ENCODE measurements at regions not wholly inside any gene's neighbourhood (a gene's known extent, or its start where the extent isn't known, plus 50 kb on each side); places are given as distances from the start of the nearest gene placed in this dataset.

GRCh38 chrX:11913001-11913400 is 155.0 kb downstream of the MSL3 start:
- TF ChIP-seq EZH2 (IDR thresholded peaks at IDR 0.05; ENCODE audit: low read length, missing control alignments) (no peak), CTCF (conservative IDR thresholded peaks at IDR 0.05 in 1 of 2, IDR thresholded peaks at IDR 0.05 in 1 of 2; ENCODE audit: low read depth in 1 of 2, low read length in 2 of 2) (no peak)
- H3K36me3 ChIP-seq (ENCODE audit: control insufficient read depth, insufficient read depth, low read length): no peaks in the 10 kb centered on the region
- no peaks in the 10 kb centered on the region for H4K20me1 ChIP-seq (ENCODE audit: control insufficient read depth, extremely low read depth, insufficient read depth, low read length)
- no peak overlapping the region for H2AFZ ChIP-seq (ENCODE audit: low read length)
- H3K4me1 ChIP-seq (ENCODE audit: control insufficient read depth, extremely low read depth, insufficient read depth, low read length): no peaks in the 10 kb centered on the region
- no peaks in the 10 kb centered on the region for H3K9me3 ChIP-seq (ENCODE audit: control insufficient read depth, insufficient read depth, low read depth, low read length)
- peak in 1 of 2 donors; percentile 16 for DNase-seq (ENCODE audit: low read depth in 2 of 2)
- no peaks in the 10 kb centered on the region for H3K79me2 ChIP-seq (ENCODE audit: control insufficient read depth, insufficient read depth, low read length)
- H3K27me3 ChIP-seq (ENCODE audit: control insufficient read depth, insufficient read depth, low read length): no peaks in the 10 kb centered on the region
- H3K4me2 ChIP-seq (ENCODE audit: extremely low read depth, insufficient read depth, low read length): no peak overlapping the region
- H3K27ac ChIP-seq (ENCODE audit: insufficient read depth, low read length): no peak overlapping the region
- H3K4me3 ChIP-seq (replicated peaks in 1 of 4; ENCODE audit: control extremely low read depth in 1 of 4, insufficient read depth in 1 of 4, low read depth in 3 of 4, low read length in 4 of 4): no peak overlapping the region
- H3K9ac ChIP-seq (ENCODE audit: insufficient read depth, low read length): no peak overlapping the region

- Histone ChIP-seq H3K36me3 (ENCODE audit: control insufficient read depth, insufficient read depth, low read length) (no peaks in the 10 kb centered on the region), H3K9me3 (ENCODE audit: control insufficient read depth, insufficient read depth, low read depth, low read length) (no peaks in the 10 kb centered on the region), H3K9ac (ENCODE audit: insufficient read depth, low read length) (no peak overlapping the region), H3K4me3 (replicated peaks in 1 of 4; ENCODE audit: control extremely low read depth in 1 of 4, insufficient read depth in 1 of 4, low read depth in 3 of 4, low read length in 4 of 4) (no peak overlapping the region), H3K4me2 (ENCODE audit: extremely low read depth, insufficient read depth, low read length) (no peak overlapping the region), H3K4me1 (ENCODE audit: control insufficient read depth, extremely low read depth, insufficient read depth, low read length) (no peaks in the 10 kb centered on the region), H3K79me2 (ENCODE audit: control insufficient read depth, insufficient read depth, low read length) (no peaks in the 10 kb centered on the region), H3K27me3 (ENCODE audit: control insufficient read depth, insufficient read depth, low read length) (no peaks in the 10 kb centered on the region), H3K27ac (ENCODE audit: insufficient read depth, low read length) (no peak overlapping the region), H4K20me1 (ENCODE audit: control insufficient read depth, extremely low read depth, insufficient read depth, low read length) (no peaks in the 10 kb centered on the region), H2AFZ (ENCODE audit: low read length) (no peak overlapping the region)
- TF ChIP-seq EZH2 (IDR thresholded peaks at IDR 0.05; ENCODE audit: low read length, missing control alignments) (no peak), CTCF (conservative IDR thresholded peaks at IDR 0.05 in 1 of 2, IDR thresholded peaks at IDR 0.05 in 1 of 2; ENCODE audit: low read depth in 1 of 2, low read length in 2 of 2) (no peak)
- DNase-seq (ENCODE audit: low read depth in 2 of 2): no peak
Measured at GRCh38 chrX:11929476-11929875, 171.4 kb downstream of the MSL3 start.

- Histone ChIP-seq H3K9me3 (ENCODE audit: control insufficient read depth, insufficient read depth, low read depth, low read length) (no peaks in the 10 kb centered on the region), H3K27ac (ENCODE audit: insufficient read depth, low read length) (no peak overlapping the region), H3K27me3 (ENCODE audit: control insufficient read depth, insufficient read depth, low read length) (no peaks in the 10 kb centered on the region), H3K9ac (ENCODE audit: insufficient read depth, low read length) (no peak overlapping the region), H4K20me1 (ENCODE audit: control insufficient read depth, extremely low read depth, insufficient read depth, low read length) (no peaks in the 10 kb centered on the region), H3K4me1 (ENCODE audit: control insufficient read depth, extremely low read depth, insufficient read depth, low read length) (no peaks in the 10 kb centered on the region), H3K4me3 (replicated peaks in 1 of 4; ENCODE audit: control extremely low read depth in 1 of 4, insufficient read depth in 1 of 4, low read depth in 3 of 4, low read length in 4 of 4) (no peak overlapping the region), H3K79me2 (ENCODE audit: control insufficient read depth, insufficient read depth, low read length) (no peaks in the 10 kb centered on the region), H3K36me3 (ENCODE audit: control insufficient read depth, insufficient read depth, low read length) (no peaks in the 10 kb centered on the region), H2AFZ (ENCODE audit: low read length) (no peak overlapping the region), H3K4me2 (ENCODE audit: extremely low read depth, insufficient read depth, low read length) (no peak overlapping the region)
- no peak for TF ChIP-seq CTCF (conservative IDR thresholded peaks at IDR 0.05 in 1 of 2, IDR thresholded peaks at IDR 0.05 in 1 of 2; ENCODE audit: low read depth in 1 of 2, low read length in 2 of 2)
- TF ChIP-seq EZH2 (IDR thresholded peaks at IDR 0.05; ENCODE audit: low read length, missing control alignments): no peak
- DNase-seq (ENCODE audit: low read depth in 2 of 2): no peak
Measured at GRCh38 chrX:11932423-11932822, 174.4 kb downstream of the MSL3 start.

Data from fibroblast of lung (primary cell).